ENCODE measurements at regions not wholly inside any gene's neighbourhood (a gene's known extent, or its start where the extent isn't known, plus 50 kb on each side); places are given as distances from the start of the nearest gene placed in this dataset.

DNA sequence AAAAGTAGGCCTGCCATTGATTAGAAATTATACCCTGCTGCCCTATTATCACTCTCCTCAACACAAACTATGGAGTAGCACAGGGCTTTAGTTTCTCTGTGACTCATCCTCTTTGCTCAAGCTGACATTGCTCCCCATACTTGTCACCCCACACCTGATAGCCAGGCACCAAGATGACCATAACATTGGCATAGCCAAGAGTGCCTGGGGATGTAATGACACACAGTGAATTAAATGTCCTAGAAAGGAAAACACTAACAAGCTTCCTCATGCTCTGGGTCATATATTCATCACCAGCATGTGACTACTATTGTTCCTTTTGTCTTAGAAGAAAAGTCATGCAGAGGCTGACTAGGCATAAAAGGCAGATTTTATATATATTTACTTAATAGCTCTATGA, 137.8 kb upstream of the RND3 start:
- TF ChIP-seq, protein P1, sequence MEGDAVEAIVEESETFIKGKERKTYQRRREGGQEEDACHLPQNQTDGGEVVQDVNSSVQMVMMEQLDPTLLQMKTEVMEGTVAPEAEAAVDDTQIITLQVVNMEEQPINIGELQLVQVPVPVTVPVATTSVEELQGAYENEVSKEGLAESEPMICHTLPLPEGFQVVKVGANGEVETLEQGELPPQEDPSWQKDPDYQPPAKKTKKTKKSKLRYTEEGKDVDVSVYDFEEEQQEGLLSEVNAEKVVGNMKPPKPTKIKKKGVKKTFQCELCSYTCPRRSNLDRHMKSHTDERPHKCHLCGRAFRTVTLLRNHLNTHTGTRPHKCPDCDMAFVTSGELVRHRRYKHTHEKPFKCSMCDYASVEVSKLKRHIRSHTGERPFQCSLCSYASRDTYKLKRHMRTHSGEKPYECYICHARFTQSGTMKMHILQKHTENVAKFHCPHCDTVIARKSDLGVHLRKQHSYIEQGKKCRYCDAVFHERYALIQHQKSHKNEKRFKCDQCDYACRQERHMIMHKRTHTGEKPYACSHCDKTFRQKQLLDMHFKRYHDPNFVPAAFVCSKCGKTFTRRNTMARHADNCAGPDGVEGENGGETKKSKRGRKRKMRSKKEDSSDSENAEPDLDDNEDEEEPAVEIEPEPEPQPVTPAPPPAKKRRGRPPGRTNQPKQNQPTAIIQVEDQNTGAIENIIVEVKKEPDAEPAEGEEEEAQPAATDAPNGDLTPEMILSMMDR (IDR thresholded peaks at IDR 0.05) = no peak
- no peak for TF ChIP-seq POLR2A (IDR thresholded peaks at IDR 0.05)

Measured in esophagus squamous epithelium (tissue), 4 donors.